IMR-90 (cell line): ENCODE measurements at regions not wholly inside any gene's neighbourhood (a gene's known extent, or its start where the extent isn't known, plus 50 kb on each side); places are given as distances from the start of the nearest gene placed in this dataset.

Experiments
- ATAC-seq: fragments of 200-7000 bp; cut with Tn5 transposase; 2 replicates; pipeline ENCODE4 v1.9.1; 2020; ENCODE audit warnings: low read depth, mild to moderate bottlenecking, moderate library complexity
- BruUV-seq: library from RNA; stranded (reverse); fragments of 400-500 nt; replicated peaks from 2 replicates; lab custom pipeline; 2021; lab: Mats Ljungman, UMichigan
- CTCF ChIA-PET: fragments of 300-600 bp; formaldehyde crosslinking; extraction: SDS; loops from one replicate; lab custom pipeline; 2021; ENCODE audit warnings: antibody characterized with exemption; lab: Yijun Ruan, JAX
- POLR2A ChIA-PET: fragments of 300-600 bp; sonication (Branson Sonifier 250); formaldehyde crosslinking; loops from one replicate; lab custom pipeline; 2022; ENCODE audit warnings: antibody characterized with exemption; ENCODE audit not compliant: unreplicated experiment; lab: Charles Lee
- DNase-seq: peaks from one replicate; pipeline ENCODE4 v3.0.0; 2013
- H2AFZ ChIP-seq: replicated peaks from 2 replicates; pipeline ENCODE3; 2013; ENCODE audit warnings: low read length, mild to moderate bottlenecking; ENCODE audit not compliant: poor library complexity
- H2AK5ac ChIP-seq: 2 replicates; pipeline ENCODE4 v1.6.1; 2013; ENCODE audit warnings: low read depth, low read length, inconsistent platforms
- H2AK9ac ChIP-seq: replicated peaks from 2 replicates; pipeline ENCODE3; 2013; ENCODE audit warnings: mild to moderate bottlenecking, low read depth, low read length, moderate library complexity; ENCODE audit not compliant: poor library complexity
- H2BK120ac ChIP-seq: 2 replicates; pipeline ENCODE4 v1.6.1; 2013; ENCODE audit warnings: low read depth, low read length, inconsistent platforms
- H2BK15ac ChIP-seq: 3 replicates; pipeline ENCODE4 v1.6.1; 2013; ENCODE audit warnings: low read depth, low read length, inconsistent platforms
- H2BK20ac ChIP-seq: 2 replicates; pipeline ENCODE4 v1.6.1; 2013; ENCODE audit warnings: low read depth, mild to moderate bottlenecking, inconsistent platforms, low read length, moderate library complexity
- H2BK5ac ChIP-seq: 2 replicates; pipeline ENCODE4 v1.6.1; 2013; ENCODE audit warnings: mild to moderate bottlenecking, low read depth, low read length, inconsistent platforms; ENCODE audit not compliant: poor library complexity, severe bottlenecking
- H3K14ac ChIP-seq: replicated peaks from 2 replicates; pipeline ENCODE4 v1.6.1; 2013; ENCODE audit warnings: low read depth, low read length, inconsistent platforms
- H3K18ac ChIP-seq: 2 replicates; pipeline ENCODE4 v1.6.1; 2013; ENCODE audit warnings: low read depth, low read length, control low read depth
- H3K23ac ChIP-seq: 2 replicates; pipeline ENCODE4 v1.6.1; 2013; ENCODE audit warnings: low read depth, low read length, inconsistent platforms
- H3K27ac ChIP-seq: 2 replicates; pipeline ENCODE4 v1.5.1; 2013; ENCODE audit warnings: mild to moderate bottlenecking, control low read depth, low read length; ENCODE audit not compliant: insufficient read depth
- H3K27me3 ChIP-seq: 2 replicates; pipeline ENCODE4 v1.6.1; 2013; ENCODE audit warnings: low read length; ENCODE audit not compliant: control insufficient read depth, insufficient read depth
- H3K36me3 ChIP-seq: 2 replicates; pipeline ENCODE4 v1.6.1; 2013; ENCODE audit warnings: low read length, mixed read lengths; ENCODE audit not compliant: control insufficient read depth, insufficient read depth
- H3K4ac ChIP-seq: 2 replicates; pipeline ENCODE4 v1.6.1; 2013; ENCODE audit warnings: low read depth, low read length, inconsistent platforms
- H3K4me1 ChIP-seq: 2 replicates; pipeline ENCODE4 v1.6.1; 2013; ENCODE audit warnings: low read length, mixed read lengths; ENCODE audit not compliant: control insufficient read depth, insufficient read depth
- H3K4me2 ChIP-seq: 2 replicates; pipeline ENCODE4 v1.6.1; 2013; ENCODE audit warnings: low read depth, mild to moderate bottlenecking, control low read depth, low read length, moderate library complexity
- H3K4me3 ChIP-seq: 2 replicates; pipeline ENCODE4 v1.5.1; 2013; ENCODE audit warnings: low read depth, mild to moderate bottlenecking, control low read depth, low read length, moderate library complexity; ENCODE audit not compliant: insufficient read depth
- H3K56ac ChIP-seq: 2 replicates; pipeline ENCODE4 v1.6.1; 2013; ENCODE audit warnings: low read length, inconsistent platforms; ENCODE audit not compliant: insufficient read depth; ENCODE audit errors: extremely low read depth
- H3K79me1 ChIP-seq, 2 experiments: 2 replicates each; pipeline ENCODE4 v1.6.1; 2013; ENCODE audit warnings: low read length in 2 of 2, inconsistent platforms in 1 of 2, low read depth in 1 of 2
- H3K9ac ChIP-seq: 2 replicates; pipeline ENCODE4 v1.6.1; 2013; ENCODE audit warnings: low read depth, low read length, control low read depth
- H3K9me1 ChIP-seq: 2 replicates; pipeline ENCODE4 v1.6.1; 2013; ENCODE audit warnings: low read length, inconsistent platforms; ENCODE audit not compliant: insufficient read depth
- H3K9me3 ChIP-seq: 2 replicates; pipeline ENCODE4 v1.6.1; 2013; ENCODE audit warnings: low read length; ENCODE audit not compliant: control insufficient read depth, insufficient read depth
- H4K20me1 ChIP-seq: 2 replicates; pipeline ENCODE4 v1.6.1; 2013; ENCODE audit warnings: low read length, inconsistent platforms; ENCODE audit not compliant: insufficient read depth
- H4K5ac ChIP-seq: 2 replicates; pipeline ENCODE4 v1.6.1; 2013; ENCODE audit warnings: mild to moderate bottlenecking, low read depth, low read length, control low read depth
- H4K8ac ChIP-seq, 2 experiments: 2 replicates each; pipeline ENCODE4 v1.6.1; 2013; ENCODE audit warnings: low read depth in 2 of 2, low read length in 2 of 2, control low read depth in 1 of 2, inconsistent platforms in 1 of 2
- H4K91ac ChIP-seq: 2 replicates; pipeline ENCODE4 v1.6.1; 2013; ENCODE audit warnings: low read depth, low read length, inconsistent platforms; ENCODE audit not compliant: insufficient read depth
- BHLHE40 ChIP-seq: fragments of 150-350 bp; IDR thresholded peaks from 2 replicates; pipeline ENCODE4 v1.6.1; 2016; ENCODE audit warnings: mild to moderate bottlenecking, low read depth, low read length
- FOS ChIP-seq: fragments of 150-350 bp; IDR thresholded peaks from 2 replicates; pipeline ENCODE4 v1.6.1; 2016; ENCODE audit warnings: low read depth, low read length
- MAFK ChIP-seq: IDR thresholded peaks from 2 replicates; pipeline ENCODE4 v1.6.1; 2012; ENCODE audit warnings: low read depth, low read length, improper control_type of control experiment
- MAZ ChIP-seq: IDR thresholded peaks from 2 replicates; pipeline ENCODE4 v1.6.1; 2012; ENCODE audit warnings: low read depth, mild to moderate bottlenecking, low read length, improper control_type of control experiment, moderate library complexity, borderline replicate concordance
- MXI1 ChIP-seq: IDR thresholded peaks from 2 replicates; pipeline ENCODE4 v1.6.1; 2012; ENCODE audit warnings: low read depth, mild to moderate bottlenecking, low read length, moderate library complexity, borderline replicate concordance
- NFE2L2 ChIP-seq: fragments of 150-350 bp; IDR thresholded peaks from 2 replicates; pipeline ENCODE4 v1.6.1; 2016; ENCODE audit warnings: low read depth, mild to moderate bottlenecking, low read length
- POLR2A ChIP-seq: IDR thresholded peaks from 2 replicates; pipeline ENCODE4 v1.6.1; 2012; ENCODE audit warnings: mild to moderate bottlenecking, low read depth, low read length
- RAD21 ChIP-seq: IDR thresholded peaks from 2 replicates; pipeline ENCODE4 v1.6.1; 2012; ENCODE audit warnings: low read length, improper control_type of control experiment
- RCOR1 ChIP-seq: IDR thresholded peaks from 2 replicates; pipeline ENCODE4 v1.6.1; 2012; ENCODE audit warnings: mild to moderate bottlenecking, low read length, improper control_type of control experiment; ENCODE audit not compliant: insufficient replicate concordance
- RFX5 ChIP-seq: IDR thresholded peaks from 2 replicates; pipeline ENCODE4 v1.8.0; 2012; ENCODE audit warnings: low read depth, mild to moderate bottlenecking, low read length, moderate library complexity
- SMC3 ChIP-seq: fragments of 150-350 bp; IDR thresholded peaks from 2 replicates; pipeline ENCODE4 v1.6.1; 2016; ENCODE audit warnings: low read depth, mild to moderate bottlenecking, antibody characterized with exemption, low read length, moderate library complexity
- WGBS, 2 experiments: methylation state at CpG; one replicate each; pipeline versions ENCODE4 v1.1.5 to v1.1.7; 2013; ENCODE audit warnings: missing lambda C conversion rate in 2 of 2; ENCODE audit not compliant: insufficient read length in 1 of 2; ENCODE audit errors: extremely low coverage in 2 of 2; 5-methylcytosine and 5-hydroxymethylcytosine counted together
- dilution Hi-C: fragments of 300-500 bp; cut with HindIII; formaldehyde crosslinking; loops from one replicate; pipeline ENCODE4 v1.14.3; 2018; ENCODE audit warnings: low sequenced_read_pairs; ENCODE audit not compliant: unreplicated experiment
- in situ Hi-C: fragments of 300-500 bp; cut with MboI; formaldehyde crosslinking; loops from 3 replicates; pipeline ENCODE4 v1.14.3; 2019; ENCODE audit warnings: low sequenced_read_pairs, inconsistent platforms, mixed read lengths
- intact Hi-C: fragments of 100-400 bp; cut with micrococcal nuclease; formaldehyde crosslinking; loops from 2 replicates; pipeline ENCODE4 v1.10.0; 2022

- Histone ChIP-seq H3K36me3 (no peaks in the 10 kb centered on the region), H3K27ac (no peak overlapping the region), H2BK20ac (no peak overlapping the region), H4K5ac (no peak overlapping the region), H3K4me3 (no peak overlapping the region), H2AFZ (no peak overlapping the region), H3K9me3 (no peaks in the 10 kb centered on the region), H3K9me1 (no peaks in the 10 kb centered on the region), H3K79me1 (no peaks in the 10 kb centered on the region), H3K9ac (no peak overlapping the region), H3K18ac (no peak overlapping the region), H2BK120ac (no peak overlapping the region), H3K56ac (no peak overlapping the region), H3K14ac (no peak overlapping the region), H4K8ac (no peak overlapping the region), H4K91ac (no peak overlapping the region), H3K4me1 (peaks cover 4% of the 10 kb centered on the region), H3K27me3 (no peaks in the 10 kb centered on the region), H3K4me2 (no peak overlapping the region), H4K20me1 (no peaks in the 10 kb centered on the region), H3K23ac (no peak overlapping the region), H2AK5ac (no peak overlapping the region), H2AK9ac (no peak overlapping the region), H3K4ac (no peak overlapping the region), H2BK5ac (no peak overlapping the region), H2BK15ac (no peak overlapping the region)
- no CpG with 5 or more reads among the region's 3 CpGs for WGBS, 2 experiments
- DNase-seq: no peak
- BruUV-seq: no TSS peak
- no peak for TF ChIP-seq POLR2A
- TF ChIP-seq RAD21: no peak
- no peak for TF ChIP-seq MXI1
- TF ChIP-seq FOS: no peak
- TF ChIP-seq MAZ: no peak
- TF ChIP-seq MAFK: no peak
- no peak for TF ChIP-seq SMC3
- no peak for TF ChIP-seq RFX5
- no peak for TF ChIP-seq BHLHE40
- TF ChIP-seq RCOR1: no peak
- TF ChIP-seq NFE2L2: no peak
- no peak for ATAC-seq
- intact Hi-C loops: no loop called here
- CTCF ChIA-PET: no interaction called here
- dilution Hi-C loops: no loop called here
- in situ Hi-C loops: no loop called here
- POLR2A ChIA-PET: no interaction called here
These were observed 99.5 kb downstream of the LYPLAL1 start for GRCh38 chr1:219273088-219273686.
